ENCODE measurements at regions not wholly inside any gene's neighbourhood (a gene's known extent, or its start where the extent isn't known, plus 50 kb on each side); places are given as distances from the start of the nearest gene placed in this dataset.
"Not testable (repeated sequence)": the region's sequence is repeated elsewhere in the genome, so short reads cannot be mapped to it uniquely, and the experiment has no call there.

DNA sequence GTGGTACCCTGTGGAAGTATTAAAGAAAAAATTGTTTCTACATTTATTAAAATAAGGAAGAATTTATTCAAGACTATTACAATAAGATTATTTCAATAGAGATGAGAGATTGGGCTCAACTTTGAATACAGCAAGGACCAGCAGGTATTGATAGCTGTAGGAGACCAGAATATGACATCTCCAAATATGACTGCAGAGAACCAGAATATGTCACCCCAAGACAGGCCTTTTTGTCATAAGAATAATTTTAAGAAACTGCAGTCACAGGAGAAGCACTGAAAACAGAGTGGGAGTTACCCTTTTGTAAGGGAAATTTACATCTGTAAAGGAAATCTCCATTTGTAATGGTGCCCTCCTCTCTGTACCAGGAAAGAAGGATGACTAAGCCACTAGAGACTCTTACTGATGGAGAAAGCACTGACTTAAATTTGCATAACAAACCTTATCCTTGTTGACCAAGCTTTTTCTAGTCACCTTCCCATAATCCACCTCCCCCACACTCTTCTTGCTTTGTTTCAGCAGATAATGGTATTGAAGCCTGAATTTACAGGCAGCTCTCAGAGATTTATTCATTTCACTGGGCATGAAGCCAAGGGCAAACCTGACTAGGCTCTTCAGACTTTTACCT is 145.1 kb upstream of the RMP24 start:
- intact Hi-C loops (cut with DNase I) = no loop called here
- H3K4me1 ChIP-seq (ENCODE audit: control insufficient read depth, insufficient read depth, low read length) = no peaks in the 10 kb centered on the region
- H3K4me3 ChIP-seq (ENCODE audit: low read length) = no peak overlapping the region
- no peak overlapping the region for H3K27ac ChIP-seq (ENCODE audit: low read length)
- DNase-seq = no peak
- no peak for ATAC-seq
- H3K9me3 ChIP-seq (ENCODE audit: control insufficient read depth, low read length) = peaks cover 2% of the 10 kb centered on the region
- H3K27me3 ChIP-seq (ENCODE audit: control insufficient read depth, insufficient read depth) = no peaks in the 10 kb centered on the region

DNA sequence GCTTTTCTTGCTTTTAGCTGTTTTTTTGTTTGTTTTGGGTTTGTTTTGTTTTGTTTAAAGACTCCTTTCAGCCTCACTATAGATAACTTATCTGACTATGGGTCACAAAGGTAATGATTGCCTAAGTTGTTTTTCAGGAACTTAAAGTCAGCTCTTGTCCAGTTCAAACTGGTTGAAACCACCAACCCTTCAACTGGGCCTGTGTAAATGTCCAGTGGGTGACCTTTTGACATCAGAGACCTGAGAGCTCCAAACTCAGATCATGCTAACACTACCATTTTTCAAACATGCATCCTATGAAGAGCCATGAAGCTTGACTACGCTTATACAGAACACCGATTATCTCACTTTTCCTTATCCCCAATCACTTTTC is 144.6 kb upstream of the RMP24 start:
- DNase-seq (no peak), ATAC-seq (no peak)
- 97% methylated on average over 2 of the region's 2 CpGs for WGBS
- Histone ChIP-seq H3K4me1 (ENCODE audit: control insufficient read depth, insufficient read depth, low read length) (no peaks in the 10 kb centered on the region), H3K9me3 (ENCODE audit: control insufficient read depth, low read length) (peaks cover 2% of the 10 kb centered on the region), H3K27me3 (ENCODE audit: control insufficient read depth, insufficient read depth) (no peaks in the 10 kb centered on the region), H3K27ac (ENCODE audit: low read length) (no peak overlapping the region), H3K4me3 (ENCODE audit: low read length) (no peak overlapping the region)
- intact Hi-C loops (cut with DNase I) = no loop called here

DNA sequence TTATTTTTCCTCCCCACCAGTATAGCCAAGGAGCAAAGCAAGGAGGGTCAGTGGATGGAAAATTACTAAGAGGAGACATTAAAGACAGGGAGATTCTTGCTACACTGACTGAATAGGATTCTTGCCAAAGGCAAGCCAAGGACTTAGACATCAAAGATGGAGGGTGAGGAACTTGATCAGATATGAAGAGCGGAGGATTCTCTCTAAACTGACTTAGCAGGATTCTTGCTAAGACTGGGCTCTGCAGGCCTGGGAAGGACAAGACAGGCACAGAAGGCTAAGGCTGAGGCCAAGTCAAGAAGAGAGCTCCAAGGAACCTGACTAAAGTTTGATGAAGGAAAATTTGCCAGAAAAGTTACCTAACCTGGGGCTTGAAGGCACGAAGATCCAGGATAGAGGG is 143.9 kb upstream of the RMP24 start:
- WGBS = 91% methylated on average over 2 of the region's 2 CpGs
- DNase-seq (no peak), ATAC-seq (no peak)
- Histone ChIP-seq H3K9me3 (ENCODE audit: control insufficient read depth, low read length) (peaks cover 2% of the 10 kb centered on the region), H3K4me3 (ENCODE audit: low read length) (no peak overlapping the region), H3K27ac (ENCODE audit: low read length) (no peak overlapping the region), H3K4me1 (ENCODE audit: control insufficient read depth, insufficient read depth, low read length) (no peaks in the 10 kb centered on the region), H3K27me3 (ENCODE audit: control insufficient read depth, insufficient read depth) (no peaks in the 10 kb centered on the region)
- intact Hi-C loops (cut with DNase I) = no loop called here

DNA sequence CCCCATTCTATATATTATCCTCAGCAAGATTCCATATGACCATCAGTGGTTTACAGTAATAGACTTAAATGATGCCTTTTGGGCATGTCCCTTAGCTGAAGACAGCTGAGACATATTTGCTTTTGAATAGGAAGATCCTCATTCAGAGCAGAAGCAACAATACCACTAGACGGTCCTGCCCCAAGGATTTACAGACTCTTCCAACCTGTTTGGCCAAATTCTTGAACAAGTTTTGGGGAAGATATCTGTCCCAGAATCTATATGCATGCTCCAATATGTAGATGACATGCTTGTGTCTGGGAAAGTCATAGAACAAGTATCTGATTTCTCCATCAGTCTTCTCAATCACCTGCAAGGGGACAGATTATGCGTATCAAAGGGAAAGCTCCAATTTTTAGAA is 137.1 kb upstream of the RMP24 start:
- Histone ChIP-seq H3K4me3 (ENCODE audit: low read length) (no peak overlapping the region), H3K9me3 (ENCODE audit: control insufficient read depth, low read length) (peaks cover 2% of the 10 kb centered on the region), H3K4me1 (ENCODE audit: control insufficient read depth, insufficient read depth, low read length) (no peaks in the 10 kb centered on the region), H3K27me3 (ENCODE audit: control insufficient read depth, insufficient read depth) (no peaks in the 10 kb centered on the region), H3K27ac (ENCODE audit: low read length) (no peak overlapping the region)
- no peak for ATAC-seq
- WGBS = 92% methylated on average over 2 of the region's 2 CpGs
- no peak for DNase-seq
- intact Hi-C loops (cut with DNase I) = no loop called here

GRCh38 chr18:35835833-35836232 is 136.6 kb upstream of the RMP24 start:
- H3K4me3 ChIP-seq (ENCODE audit: low read length) = no peak overlapping the region
- no peaks in the 10 kb centered on the region for H3K4me1 ChIP-seq (ENCODE audit: control insufficient read depth, insufficient read depth, low read length)
- intact Hi-C loops (cut with DNase I) = no loop called here
- ATAC-seq (no peak), DNase-seq (no peak)
- WGBS = 91% methylated on average over 2 of the region's 2 CpGs
- no peaks in the 10 kb centered on the region for H3K27me3 ChIP-seq (ENCODE audit: control insufficient read depth, insufficient read depth)
- H3K9me3 ChIP-seq (ENCODE audit: control insufficient read depth, low read length) = peaks cover 2% of the 10 kb centered on the region
- H3K27ac ChIP-seq (ENCODE audit: low read length) = no peak overlapping the region

DNA sequence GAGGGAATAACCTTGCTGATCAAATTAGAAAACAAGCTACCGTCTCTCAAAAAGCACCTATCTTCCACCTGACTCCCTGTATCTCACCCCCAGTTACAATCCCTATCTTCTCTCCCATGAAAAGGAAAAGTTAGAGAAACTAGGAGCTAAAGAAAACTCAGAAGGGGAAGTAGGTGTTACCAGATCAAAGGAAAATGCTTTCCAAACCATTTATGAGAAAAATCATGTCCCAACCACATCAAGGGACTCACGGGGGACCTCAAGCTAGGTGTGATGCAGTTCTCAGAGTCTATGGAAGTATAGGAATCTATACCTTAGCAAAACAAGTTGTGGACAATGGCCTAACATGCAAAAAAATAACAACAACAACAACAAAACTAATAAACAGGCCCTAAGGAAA is 135.5 kb upstream of the RMP24 start:
- ATAC-seq = no peak
- H3K4me1 ChIP-seq (ENCODE audit: control insufficient read depth, insufficient read depth, low read length) = no peaks in the 10 kb centered on the region
- no peaks in the 10 kb centered on the region for H3K27me3 ChIP-seq (ENCODE audit: control insufficient read depth, insufficient read depth)
- H3K9me3 ChIP-seq (ENCODE audit: control insufficient read depth, low read length) = peaks cover 2% of the 10 kb centered on the region
- WGBS = 86% methylated on average over 2 of the region's 2 CpGs
- H3K4me3 ChIP-seq (ENCODE audit: low read length) = no peak overlapping the region
- intact Hi-C loops (cut with DNase I) = no loop called here
- no peak overlapping the region for H3K27ac ChIP-seq (ENCODE audit: low read length)
- DNase-seq = no peak

DNA sequence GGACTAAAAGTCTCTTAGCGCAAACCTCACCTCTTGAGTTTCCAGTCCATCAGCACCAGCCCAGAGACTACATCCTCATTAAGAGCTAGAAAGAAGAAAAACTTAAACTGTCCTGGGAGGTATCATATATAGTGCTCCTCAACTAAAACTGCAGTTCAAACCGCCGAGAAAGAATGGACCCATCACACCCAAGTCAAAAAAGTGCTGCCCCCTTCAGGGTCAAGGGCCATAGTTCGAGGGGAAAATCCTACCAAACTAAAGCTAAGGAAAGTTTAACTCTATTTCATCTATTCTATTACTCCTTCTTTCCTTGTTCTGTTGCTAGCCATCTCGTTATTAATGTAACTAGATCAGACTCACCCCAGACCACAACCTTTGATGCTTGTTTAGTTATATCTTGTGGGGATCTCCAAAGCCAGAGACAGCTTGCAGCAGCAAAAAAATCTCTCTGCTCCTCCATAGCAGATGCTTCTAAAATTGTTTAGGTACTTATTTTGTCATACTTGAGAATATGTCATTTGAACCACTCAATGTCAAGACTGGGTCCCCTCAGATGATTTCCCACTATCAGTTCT is 134.5 kb upstream of the RMP24 start:
- Histone ChIP-seq H3K4me3 (ENCODE audit: low read length) (no peak overlapping the region), H3K27ac (ENCODE audit: low read length) (no peak overlapping the region), H3K4me1 (ENCODE audit: control insufficient read depth, insufficient read depth, low read length) (no peaks in the 10 kb centered on the region), H3K27me3 (ENCODE audit: control insufficient read depth, insufficient read depth) (no peaks in the 10 kb centered on the region), H3K9me3 (ENCODE audit: control insufficient read depth, low read length) (no peaks in the 10 kb centered on the region)
- no peak for DNase-seq
- ATAC-seq = no peak
- intact Hi-C loops (cut with DNase I) = no loop called here
- 80% methylated on average over 5 of the region's 5 CpGs for WGBS

DNA sequence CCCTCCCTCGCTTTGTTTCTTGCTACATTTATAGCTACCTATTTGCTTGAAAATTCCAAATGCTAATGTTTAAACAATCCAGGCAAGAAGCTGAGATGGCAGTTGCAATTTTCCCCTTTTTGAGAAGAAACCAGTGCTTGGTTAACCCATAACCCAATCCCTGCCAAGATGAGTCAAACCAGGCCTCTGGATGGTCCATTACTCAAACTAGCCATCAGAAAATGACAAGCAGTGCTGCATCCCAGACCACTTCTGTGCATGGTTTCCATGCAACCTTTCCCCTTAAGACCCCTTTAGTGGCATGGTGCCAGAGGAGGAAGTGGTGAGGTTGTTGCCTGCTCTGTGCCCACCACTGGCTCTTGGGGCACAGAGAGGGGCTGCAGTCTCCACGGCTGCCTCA is 131.2 kb upstream of the RMP24 start:
- H3K27me3 ChIP-seq (ENCODE audit: control insufficient read depth, insufficient read depth) = no peaks in the 10 kb centered on the region
- intact Hi-C loops (cut with DNase I) = no loop called here
- ATAC-seq (no peak), DNase-seq (no peak)
- no peak overlapping the region for H3K27ac ChIP-seq (ENCODE audit: low read length)
- H3K9me3 ChIP-seq (ENCODE audit: control insufficient read depth, low read length) = no peaks in the 10 kb centered on the region
- no peak overlapping the region for H3K4me3 ChIP-seq (ENCODE audit: low read length)
- WGBS = 80% methylated on average over 2 of the region's 2 CpGs
- H3K4me1 ChIP-seq (ENCODE audit: control insufficient read depth, insufficient read depth, low read length) = no peaks in the 10 kb centered on the region

GRCh38 chr18:35842536-35842935 is 129.9 kb upstream of the RMP24 start:
- H3K4me3 ChIP-seq (ENCODE audit: low read length) = no peak overlapping the region
- intact Hi-C loops (cut with DNase I) = no loop called here
- H3K27ac ChIP-seq (ENCODE audit: low read length) = no peak overlapping the region
- H3K9me3 ChIP-seq (ENCODE audit: control insufficient read depth, low read length) = no peaks in the 10 kb centered on the region
- 50% methylated on average over 5 of the region's 5 CpGs for WGBS
- no peak for DNase-seq
- ATAC-seq = no peak
- H3K27me3 ChIP-seq (ENCODE audit: control insufficient read depth, insufficient read depth) = no peaks in the 10 kb centered on the region
- H3K4me1 ChIP-seq (ENCODE audit: control insufficient read depth, insufficient read depth, low read length) = no peaks in the 10 kb centered on the region

DNA sequence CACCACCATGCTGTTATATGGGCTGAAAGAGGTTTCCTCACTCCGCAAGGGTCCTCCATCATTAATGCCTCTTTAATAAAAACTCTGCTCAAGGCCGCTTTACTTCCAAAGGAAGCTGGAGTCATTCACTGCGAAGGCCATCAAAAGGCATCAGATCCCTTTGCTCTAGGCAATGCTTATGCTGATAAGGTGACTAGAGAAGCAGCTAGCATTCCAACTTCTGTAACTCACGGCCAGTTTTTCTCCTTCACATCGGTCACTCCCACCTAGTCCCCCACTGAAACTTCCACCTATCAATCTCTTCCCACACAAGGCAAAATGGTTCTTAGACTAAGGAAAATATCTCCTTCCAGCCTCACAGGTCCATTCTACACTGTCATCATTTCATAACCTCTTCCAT is 124.2 kb upstream of the RMP24 start:
- intact Hi-C loops (cut with DNase I); H3K27ac ChIP-seq (ENCODE audit: low read length); H3K4me1 ChIP-seq (ENCODE audit: control insufficient read depth, insufficient read depth, low read length); H3K27me3 ChIP-seq (ENCODE audit: control insufficient read depth, insufficient read depth); H3K4me3 ChIP-seq (ENCODE audit: low read length); H3K9me3 ChIP-seq (ENCODE audit: control insufficient read depth, low read length); ATAC-seq; DNase-seq: not testable (repeated sequence)
- WGBS = 87% methylated on average over 5 of the region's 5 CpGs

GRCh38 chr18:35849241-35849640 is 123.2 kb upstream of the RMP24 start:
- intact Hi-C loops (cut with DNase I); H3K27ac ChIP-seq (ENCODE audit: low read length); H3K9me3 ChIP-seq (ENCODE audit: control insufficient read depth, low read length); H3K4me1 ChIP-seq (ENCODE audit: control insufficient read depth, insufficient read depth, low read length); H3K4me3 ChIP-seq (ENCODE audit: low read length); H3K27me3 ChIP-seq (ENCODE audit: control insufficient read depth, insufficient read depth); DNase-seq; ATAC-seq: not testable (repeated sequence)
- WGBS = 56% methylated on average over 2 of the region's 2 CpGs

Measured in right cardiac atrium (tissue), 5 donors.